ENCODE measurements at regions not wholly inside any gene's neighbourhood (a gene's known extent, or its start where the extent isn't known, plus 50 kb on each side); places are given as distances from the start of the nearest gene placed in this dataset.
"Not testable (repeated sequence)": the region's sequence is repeated elsewhere in the genome, so short reads cannot be mapped to it uniquely, and the experiment has no call there.

- Histone ChIP-seq H3K9ac (ENCODE audit: insufficient read length, low read depth) (no peak overlapping the region), H3K36me3 (ENCODE audit: insufficient read depth, insufficient read length, low read length) (no peaks in the 10 kb centered on the region), H3K4me3 (ENCODE audit: insufficient read length, low read depth) (no peak overlapping the region), H3K9me3 (ENCODE audit: insufficient read depth, low read length) (no peaks in the 10 kb centered on the region), H3K4me1 (ENCODE audit: insufficient read depth, insufficient read length) (no peaks in the 10 kb centered on the region), H3K27me3 (ENCODE audit: insufficient read depth, insufficient read length) (no peaks in the 10 kb centered on the region)
- DNase-seq (ENCODE audit: low read depth, low spot score) = no peak
- TF ChIP-seq SUZ12 (IDR thresholded peaks at IDR 0.05; ENCODE audit: extremely low read depth, insufficient read depth, insufficient read length) = no peak
- no peak for TF ChIP-seq YY1 (IDR thresholded peaks at IDR 0.05; ENCODE audit: insufficient read depth, insufficient read length)
- TF ChIP-seq ZNF274 (IDR thresholded peaks at IDR 0.05; ENCODE audit: low read depth, low read length) = no peak
These were observed 1991.3 kb upstream of the C9orf72 start for GRCh38 chr9:29564564-29564963.

- TF ChIP-seq SUZ12 (IDR thresholded peaks at IDR 0.05; ENCODE audit: extremely low read depth, insufficient read depth, insufficient read length) (no peak), YY1 (IDR thresholded peaks at IDR 0.05; ENCODE audit: insufficient read depth, insufficient read length) (no peak)
These were observed 2001.9 kb upstream of the C9orf72 start for GRCh38 chr9:29575219-29575618.

GRCh38 chr9:29588361-29588760 lies 2015.1 kb upstream of the C9orf72 start:
- Histone ChIP-seq H3K9me3 (ENCODE audit: insufficient read depth, low read length) (no peaks in the 10 kb centered on the region), H3K9ac (ENCODE audit: insufficient read length, low read depth) (no peak overlapping the region), H3K4me3 (ENCODE audit: insufficient read length, low read depth) (no peak overlapping the region), H3K36me3 (ENCODE audit: insufficient read depth, insufficient read length, low read length) (no peaks in the 10 kb centered on the region), H3K27me3 (ENCODE audit: insufficient read depth, insufficient read length) (no peaks in the 10 kb centered on the region), H3K4me1 (ENCODE audit: insufficient read depth, insufficient read length) (no peaks in the 10 kb centered on the region)
- no peak for TF ChIP-seq SUZ12 (IDR thresholded peaks at IDR 0.05; ENCODE audit: extremely low read depth, insufficient read depth, insufficient read length)
- TF ChIP-seq YY1 (IDR thresholded peaks at IDR 0.05; ENCODE audit: insufficient read depth, insufficient read length) = no peak
- TF ChIP-seq ZNF274 (IDR thresholded peaks at IDR 0.05; ENCODE audit: low read depth, low read length) = no peak
- no peak for DNase-seq (ENCODE audit: low read depth, low spot score)

More at GRCh38 chr9:29575219-29575618, 2001.9 kb upstream of the C9orf72 start:
- H3K4me3 ChIP-seq (ENCODE audit: insufficient read length, low read depth) = no peak overlapping the region
- H3K4me1 ChIP-seq (ENCODE audit: insufficient read depth, insufficient read length) = no peaks in the 10 kb centered on the region
- DNase-seq (ENCODE audit: low read depth, low spot score) = no peak
- no peaks in the 10 kb centered on the region for H3K9me3 ChIP-seq (ENCODE audit: insufficient read depth, low read length)
- no peaks in the 10 kb centered on the region for H3K36me3 ChIP-seq (ENCODE audit: insufficient read depth, insufficient read length, low read length)
- H3K9ac ChIP-seq (ENCODE audit: insufficient read length, low read depth) = no peak overlapping the region
- H3K27me3 ChIP-seq (ENCODE audit: insufficient read depth, insufficient read length) = no peaks in the 10 kb centered on the region

- Histone ChIP-seq H3K9me3 (ENCODE audit: insufficient read depth, low read length) (no peaks in the 10 kb centered on the region), H3K27me3 (ENCODE audit: insufficient read depth, insufficient read length) (no peaks in the 10 kb centered on the region), H3K4me1 (ENCODE audit: insufficient read depth, insufficient read length) (no peaks in the 10 kb centered on the region), H3K4me3 (ENCODE audit: insufficient read length, low read depth) (no peak overlapping the region), H3K36me3 (ENCODE audit: insufficient read depth, insufficient read length, low read length) (no peaks in the 10 kb centered on the region), H3K9ac (ENCODE audit: insufficient read length, low read depth) (no peak overlapping the region)
- TF ChIP-seq ZNF274 (IDR thresholded peaks at IDR 0.05; ENCODE audit: low read depth, low read length) (no peak), YY1 (IDR thresholded peaks at IDR 0.05; ENCODE audit: insufficient read depth, insufficient read length) (no peak), SUZ12 (IDR thresholded peaks at IDR 0.05; ENCODE audit: extremely low read depth, insufficient read depth, insufficient read length) (no peak)
- no peak for DNase-seq (ENCODE audit: low read depth, low spot score)
These were observed 2036.0 kb upstream of the C9orf72 start for GRCh38 chr9:29609282-29609681.

- DNase-seq (ENCODE audit: low read depth, low spot score) = no peak
- Histone ChIP-seq H3K9ac (ENCODE audit: insufficient read length, low read depth) (no peak overlapping the region), H3K27me3 (ENCODE audit: insufficient read depth, insufficient read length) (no peaks in the 10 kb centered on the region), H3K4me3 (ENCODE audit: insufficient read length, low read depth) (no peak overlapping the region), H3K36me3 (ENCODE audit: insufficient read depth, insufficient read length, low read length) (no peaks in the 10 kb centered on the region), H3K9me3 (ENCODE audit: insufficient read depth, low read length) (no peaks in the 10 kb centered on the region), H3K4me1 (ENCODE audit: insufficient read depth, insufficient read length) (no peaks in the 10 kb centered on the region)
- TF ChIP-seq ZNF274 (IDR thresholded peaks at IDR 0.05; ENCODE audit: low read depth, low read length) (no peak), SUZ12 (IDR thresholded peaks at IDR 0.05; ENCODE audit: extremely low read depth, insufficient read depth, insufficient read length) (no peak), YY1 (IDR thresholded peaks at IDR 0.05; ENCODE audit: insufficient read depth, insufficient read length) (no peak)
These were observed 2040.5 kb upstream of the C9orf72 start for GRCh38 chr9:29613773-29614172.

GRCh38 chr9:29616844-29617243 lies 2043.6 kb upstream of the C9orf72 start:
- Histone ChIP-seq H3K36me3 (ENCODE audit: insufficient read depth, insufficient read length, low read length) (no peaks in the 10 kb centered on the region), H3K9me3 (ENCODE audit: insufficient read depth, low read length) (no peaks in the 10 kb centered on the region), H3K4me3 (ENCODE audit: insufficient read length, low read depth) (no peak overlapping the region), H3K4me1 (ENCODE audit: insufficient read depth, insufficient read length) (no peaks in the 10 kb centered on the region), H3K9ac (ENCODE audit: insufficient read length, low read depth) (no peak overlapping the region), H3K27me3 (ENCODE audit: insufficient read depth, insufficient read length) (no peaks in the 10 kb centered on the region)
- TF ChIP-seq ZNF274 (IDR thresholded peaks at IDR 0.05; ENCODE audit: low read depth, low read length) (no peak), SUZ12 (IDR thresholded peaks at IDR 0.05; ENCODE audit: extremely low read depth, insufficient read depth, insufficient read length) (no peak), YY1 (IDR thresholded peaks at IDR 0.05; ENCODE audit: insufficient read depth, insufficient read length) (no peak)
- DNase-seq (ENCODE audit: low read depth, low spot score) = no peak

GRCh38 chr9:29625292-29625731 lies 2052.0 kb upstream of the C9orf72 start:
- Histone ChIP-seq H3K4me1 (ENCODE audit: insufficient read depth, insufficient read length) (no peaks in the 10 kb centered on the region), H3K4me3 (ENCODE audit: insufficient read length, low read depth) (no peak overlapping the region), H3K36me3 (ENCODE audit: insufficient read depth, insufficient read length, low read length) (no peaks in the 10 kb centered on the region), H3K27me3 (ENCODE audit: insufficient read depth, insufficient read length) (no peaks in the 10 kb centered on the region), H3K9me3 (ENCODE audit: insufficient read depth, low read length) (no peaks in the 10 kb centered on the region), H3K9ac (ENCODE audit: insufficient read length, low read depth) (no peak overlapping the region)
- TF ChIP-seq ZNF274 (IDR thresholded peaks at IDR 0.05; ENCODE audit: low read depth, low read length) = no peak
- DNase-seq (ENCODE audit: low read depth, low spot score) = no peak

- Histone ChIP-seq H3K4me3 (ENCODE audit: insufficient read length, low read depth) (no peak overlapping the region), H3K4me1 (ENCODE audit: insufficient read depth, insufficient read length) (no peaks in the 10 kb centered on the region), H3K9ac (ENCODE audit: insufficient read length, low read depth) (no peak overlapping the region), H3K27me3 (ENCODE audit: insufficient read depth, insufficient read length) (no peaks in the 10 kb centered on the region), H3K36me3 (ENCODE audit: insufficient read depth, insufficient read length, low read length) (no peaks in the 10 kb centered on the region), H3K9me3 (ENCODE audit: insufficient read depth, low read length) (no peaks in the 10 kb centered on the region)
- TF ChIP-seq ZNF274 (IDR thresholded peaks at IDR 0.05; ENCODE audit: low read depth, low read length) = no peak
- TF ChIP-seq SUZ12 (IDR thresholded peaks at IDR 0.05; ENCODE audit: extremely low read depth, insufficient read depth, insufficient read length) = no peak
- no peak for TF ChIP-seq YY1 (IDR thresholded peaks at IDR 0.05; ENCODE audit: insufficient read depth, insufficient read length)
- DNase-seq (ENCODE audit: low read depth, low spot score) = no peak
These were observed 2052.7 kb upstream of the C9orf72 start for GRCh38 chr9:29625931-29626330.

GRCh38 chr9:29628856-29629255 lies 2055.6 kb upstream of the C9orf72 start:
- H3K27me3 ChIP-seq (ENCODE audit: insufficient read depth, insufficient read length); H3K4me3 ChIP-seq (ENCODE audit: insufficient read length, low read depth); H3K4me1 ChIP-seq (ENCODE audit: insufficient read depth, insufficient read length); H3K9ac ChIP-seq (ENCODE audit: insufficient read length, low read depth); DNase-seq (ENCODE audit: low read depth, low spot score); H3K9me3 ChIP-seq (ENCODE audit: insufficient read depth, low read length); H3K36me3 ChIP-seq (ENCODE audit: insufficient read depth, insufficient read length, low read length): not testable (repeated sequence)

Data from NT2/D1 (cell line).